Erythroblast (primary cell): ENCODE measurements at regions not wholly inside any gene's neighbourhood (a gene's known extent, or its start where the extent isn't known, plus 50 kb on each side); places are given as distances from the start of the nearest gene placed in this dataset.
"Not testable (repeated sequence)": the region's sequence is repeated elsewhere in the genome, so short reads cannot be mapped to it uniquely, and the experiment has no call there.

Experiments
- DNase-seq, 2 experiments: peaks; one replicate each; lab custom pipeline; 2025; lab: John Stamatoyannopoulos, UW
- GATA1 ChIP-seq: IDR thresholded peaks from 2 replicates; pipeline ENCODE4 v1.6.1; 2011; ENCODE audit warnings: low read depth, mild to moderate bottlenecking, control low read depth, low read length, moderate library complexity
- POLR2A ChIP-seq: IDR thresholded peaks from 2 replicates; pipeline ENCODE4 v1.6.1; 2011; ENCODE audit warnings: mild to moderate bottlenecking, low read length

DNA sequence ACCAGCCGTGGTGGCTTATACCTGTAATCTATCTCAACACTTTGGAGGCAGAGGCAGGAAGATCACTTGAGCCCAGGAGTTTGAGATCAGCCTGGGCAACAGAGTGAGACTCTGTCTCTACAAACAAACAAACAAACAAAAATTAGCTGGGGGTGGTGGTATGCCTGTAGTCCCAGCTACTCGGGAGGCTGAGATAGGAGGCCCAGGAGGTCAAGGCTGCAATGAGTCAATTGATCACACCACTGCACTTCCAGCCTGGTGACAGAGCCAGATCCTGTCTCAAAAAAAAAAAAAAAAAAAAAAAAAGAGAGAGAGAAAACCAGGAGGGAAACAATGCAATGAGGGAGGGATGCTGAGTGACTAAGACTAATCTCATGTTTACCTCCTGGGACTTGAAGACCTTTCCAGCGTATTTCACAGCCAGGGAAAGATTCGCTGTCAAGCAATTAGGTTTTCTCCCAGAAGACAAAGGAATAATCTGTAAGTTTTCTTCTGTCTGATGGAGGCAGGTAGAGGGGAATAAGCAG, 51.1 kb upstream of the MIER3 start:
- TF ChIP-seq POLR2A (no peak), GATA1 (no peak)
- DNase-seq, result no peak

DNA sequence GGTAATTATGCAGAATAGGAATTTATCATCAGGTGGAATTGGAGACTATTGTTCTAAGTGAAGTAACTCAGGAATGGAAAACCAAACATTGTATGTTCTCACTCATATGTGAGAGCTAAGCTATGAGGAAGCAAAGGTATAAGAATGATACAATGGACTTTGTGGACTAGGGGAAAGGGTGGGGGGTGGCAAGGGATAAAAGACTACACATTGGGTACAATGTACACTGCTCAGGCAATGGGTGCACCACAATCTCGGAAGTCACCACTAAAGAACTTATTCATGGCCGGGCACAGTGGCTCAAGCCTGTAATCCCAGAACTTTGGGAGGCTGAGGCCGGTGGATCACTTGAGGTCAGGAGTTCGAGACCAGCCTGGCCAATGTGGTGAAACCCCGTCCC, 51.6 kb upstream of the MIER3 start:
- DNase-seq, result not testable (repeated sequence)

DNA sequence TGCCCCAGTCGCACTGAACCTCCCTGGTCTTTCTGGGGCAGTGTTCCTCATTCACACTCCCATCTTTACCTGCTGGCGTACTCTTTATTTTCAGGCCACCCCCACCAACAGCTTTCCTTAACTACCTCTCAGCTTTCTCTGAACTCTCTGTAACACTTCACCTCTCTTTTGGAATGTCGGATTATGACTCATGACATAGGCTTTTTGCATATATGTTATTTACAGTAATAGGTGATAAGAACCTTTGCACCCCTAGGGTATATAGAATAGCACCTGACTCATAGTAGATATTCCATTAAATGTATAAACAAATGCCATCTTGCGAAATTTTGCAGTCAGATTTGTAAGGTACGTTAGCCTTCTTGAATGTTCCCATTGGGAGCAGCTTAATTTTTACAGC, 52.9 kb upstream of the MIER3 start:
- no peak for DNase-seq
- TF ChIP-seq POLR2A (no peak), GATA1 (no peak)

DNA sequence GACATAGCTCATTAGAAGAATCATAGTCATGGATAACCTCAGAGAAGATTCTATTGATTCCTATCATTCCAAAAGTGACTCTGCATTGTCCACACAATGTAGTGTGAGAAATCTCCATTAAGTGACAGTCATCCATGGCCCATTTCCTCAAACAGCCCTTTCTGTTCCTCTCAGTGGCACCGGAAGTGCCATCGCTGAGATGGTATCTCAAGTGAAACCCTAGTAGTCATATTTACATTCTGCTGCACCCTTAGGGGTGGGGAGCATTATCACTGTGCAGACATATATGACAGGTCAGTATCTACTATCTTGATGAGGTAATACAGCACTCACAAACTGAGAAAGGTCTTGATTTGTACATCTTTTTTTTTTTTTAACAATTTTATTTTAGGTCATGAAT, 55.4 kb upstream of the MIER3 start:
- DNase-seq, result no peak
- TF ChIP-seq POLR2A, result no peak
- no peak for TF ChIP-seq GATA1

DNA sequence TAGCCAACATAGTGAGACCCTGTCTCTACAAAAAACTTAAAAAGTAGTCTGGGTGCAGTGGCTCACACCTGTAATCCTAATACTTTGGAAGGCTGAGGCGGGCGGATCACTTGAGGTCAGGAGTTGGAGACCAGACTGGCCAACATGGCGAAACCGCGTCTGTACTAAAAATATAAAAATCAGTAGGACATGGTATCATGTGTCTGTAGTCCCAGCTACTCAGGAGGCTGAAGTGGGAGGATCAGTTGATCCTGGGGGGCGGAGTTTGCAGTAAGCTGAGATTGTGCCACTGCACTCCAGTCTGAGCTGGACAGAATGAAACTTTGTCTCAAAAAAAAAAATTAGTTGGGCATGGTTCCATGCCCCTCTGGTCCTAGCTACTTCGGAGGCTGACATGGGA, 57.9 kb upstream of the MIER3 start:
- no peak for DNase-seq
- TF ChIP-seq GATA1 (no peak), POLR2A (no peak)

DNA sequence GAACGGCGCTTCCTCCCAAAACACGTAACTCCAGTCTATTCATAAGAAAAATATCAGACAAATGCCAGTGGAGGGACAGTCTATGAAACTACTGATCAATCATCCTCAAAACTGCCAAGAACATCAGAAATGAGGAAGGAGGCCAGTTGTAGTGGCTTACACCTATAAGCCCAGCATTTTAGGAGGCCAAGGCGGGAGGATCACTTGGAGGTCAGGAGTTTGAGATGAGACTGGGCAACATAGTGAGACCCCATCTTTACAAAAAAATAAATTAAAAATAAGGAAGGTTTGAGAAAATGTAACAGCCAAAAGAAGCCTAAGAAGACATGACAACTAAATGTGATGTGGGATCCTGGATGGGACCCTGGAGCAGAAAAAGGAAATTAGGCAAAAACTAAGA, 58.9 kb upstream of the MIER3 start:
- no peak for TF ChIP-seq GATA1
- no peak for DNase-seq

DNA sequence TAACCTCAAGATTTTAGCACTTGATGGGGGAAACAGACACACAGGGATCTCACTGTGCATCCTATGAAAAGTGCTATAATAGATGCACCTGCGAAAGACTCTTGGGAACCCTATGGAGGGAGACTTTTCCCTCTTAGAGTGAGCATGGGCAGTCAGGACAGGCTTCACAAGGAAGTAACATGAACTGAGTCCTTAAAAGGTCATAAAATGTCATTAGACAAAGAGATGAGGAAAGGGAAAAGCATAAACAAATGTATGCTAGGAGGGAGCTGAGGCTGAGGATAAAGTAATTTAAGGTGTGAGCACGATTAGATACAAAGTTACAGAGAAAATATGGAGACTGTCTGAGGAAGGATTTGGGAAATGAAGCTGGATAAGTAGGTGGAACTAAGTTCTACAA, 60.6 kb upstream of the MIER3 start:
- TF ChIP-seq GATA1 (no peak), POLR2A (no peak)
- no peak for DNase-seq

DNA sequence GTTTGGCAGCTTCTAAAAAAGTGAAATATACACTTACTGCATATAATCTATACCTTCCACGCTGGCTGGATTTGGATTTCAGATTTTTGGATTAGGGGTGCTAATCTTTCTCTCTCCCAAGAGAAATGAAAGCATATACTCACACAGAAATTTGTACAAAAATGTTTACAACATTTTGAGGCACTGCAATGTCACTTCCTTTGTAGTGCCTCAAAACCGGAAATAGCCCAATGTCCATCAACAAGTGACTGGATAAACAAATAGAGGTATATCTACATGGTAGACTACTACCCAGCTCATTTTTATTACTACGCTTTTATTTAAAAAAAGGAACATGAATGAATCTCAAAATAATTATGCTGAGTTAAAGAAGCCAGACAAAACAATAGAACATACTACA, 74.0 kb upstream of the MIER3 start:
- DNase-seq, result no peak
- TF ChIP-seq POLR2A (no peak), GATA1 (no peak)

DNA sequence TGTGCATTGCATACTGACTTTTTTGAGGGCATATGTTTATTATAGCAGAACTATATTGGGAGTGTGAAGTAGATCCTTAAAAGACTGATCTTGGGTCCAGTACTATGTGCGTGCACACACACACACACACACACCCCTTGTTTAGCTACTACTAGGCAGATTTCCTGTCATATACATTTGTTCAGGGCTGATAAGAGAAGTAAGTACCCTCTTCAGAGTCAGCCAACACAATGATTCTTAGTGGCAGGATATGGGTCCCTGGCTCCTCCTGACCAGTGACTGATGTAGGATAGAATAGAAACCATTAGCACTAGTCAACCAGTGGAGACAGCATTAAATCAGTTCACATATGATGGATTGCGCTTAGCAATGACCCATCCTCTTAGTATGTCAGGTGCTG, 76.2 kb upstream of the MIER3 start:
- no peak for DNase-seq
- no peak for TF ChIP-seq POLR2A
- TF ChIP-seq GATA1, result no peak

DNA sequence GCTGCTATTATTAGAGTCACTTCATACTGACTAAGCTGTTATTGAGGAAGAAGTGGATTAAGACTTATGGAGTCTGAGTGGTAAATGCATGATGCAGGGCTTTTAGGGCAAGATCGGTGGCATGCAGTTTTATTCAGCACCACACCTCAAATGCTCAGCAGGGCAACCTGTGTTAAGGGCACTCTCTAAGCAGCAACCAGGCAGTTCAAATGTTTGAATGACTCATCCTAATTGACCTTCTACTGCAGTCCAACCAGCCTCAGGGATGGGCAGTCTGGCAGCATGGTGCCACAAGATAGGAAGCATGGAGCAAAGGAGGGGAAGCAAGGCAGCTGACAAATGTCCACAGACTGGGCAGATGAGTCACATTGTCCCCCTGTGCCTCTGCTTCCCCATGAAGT, 80.2 kb upstream of the MIER3 start:
- DNase-seq, result no peak
- TF ChIP-seq POLR2A (no peak), GATA1 (no peak)

DNA sequence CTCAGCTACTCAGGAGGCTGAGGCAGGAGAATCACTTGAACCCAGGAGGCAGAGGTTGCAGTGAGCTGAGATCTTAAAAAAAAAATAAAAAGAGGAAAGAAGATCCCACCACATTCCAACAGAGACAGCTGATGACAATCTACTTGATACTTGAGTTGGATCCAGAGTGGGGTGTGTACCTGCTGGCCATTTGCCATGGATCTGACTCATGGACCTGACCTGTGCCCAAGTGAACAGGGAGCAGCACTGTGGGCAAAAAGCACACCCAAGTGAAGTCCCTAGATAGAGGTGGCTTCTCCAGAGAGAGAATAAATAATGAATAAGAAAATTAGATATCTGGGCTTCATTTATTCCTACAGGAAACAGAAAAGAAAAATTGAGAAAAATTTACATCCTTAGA, 81.2 kb upstream of the MIER3 start:
- peak in 1 of 2 experiments; percentile 43 for DNase-seq
- TF ChIP-seq GATA1 (no peak), POLR2A (no peak)

DNA sequence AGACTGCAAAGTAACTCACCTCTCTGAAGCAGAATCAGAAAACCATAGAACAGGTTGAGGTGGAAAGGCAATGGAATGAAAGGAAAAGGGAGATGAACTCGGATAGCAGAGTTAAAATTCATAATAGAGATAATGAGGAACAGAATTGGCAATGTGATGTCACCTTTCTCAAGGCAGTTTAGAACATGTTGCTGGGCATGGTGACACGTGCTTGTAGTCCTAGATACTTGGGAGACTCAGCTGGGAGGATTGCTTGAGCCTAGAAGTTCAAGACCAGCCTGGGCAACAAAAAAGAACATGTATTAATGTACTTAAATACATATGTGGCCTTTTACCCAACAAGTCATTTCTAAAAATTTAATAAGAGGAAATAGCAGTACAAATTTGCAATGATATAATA, 81.6 kb upstream of the MIER3 start:
- TF ChIP-seq GATA1, result no peak
- TF ChIP-seq POLR2A, result no peak
- no peak for DNase-seq

DNA sequence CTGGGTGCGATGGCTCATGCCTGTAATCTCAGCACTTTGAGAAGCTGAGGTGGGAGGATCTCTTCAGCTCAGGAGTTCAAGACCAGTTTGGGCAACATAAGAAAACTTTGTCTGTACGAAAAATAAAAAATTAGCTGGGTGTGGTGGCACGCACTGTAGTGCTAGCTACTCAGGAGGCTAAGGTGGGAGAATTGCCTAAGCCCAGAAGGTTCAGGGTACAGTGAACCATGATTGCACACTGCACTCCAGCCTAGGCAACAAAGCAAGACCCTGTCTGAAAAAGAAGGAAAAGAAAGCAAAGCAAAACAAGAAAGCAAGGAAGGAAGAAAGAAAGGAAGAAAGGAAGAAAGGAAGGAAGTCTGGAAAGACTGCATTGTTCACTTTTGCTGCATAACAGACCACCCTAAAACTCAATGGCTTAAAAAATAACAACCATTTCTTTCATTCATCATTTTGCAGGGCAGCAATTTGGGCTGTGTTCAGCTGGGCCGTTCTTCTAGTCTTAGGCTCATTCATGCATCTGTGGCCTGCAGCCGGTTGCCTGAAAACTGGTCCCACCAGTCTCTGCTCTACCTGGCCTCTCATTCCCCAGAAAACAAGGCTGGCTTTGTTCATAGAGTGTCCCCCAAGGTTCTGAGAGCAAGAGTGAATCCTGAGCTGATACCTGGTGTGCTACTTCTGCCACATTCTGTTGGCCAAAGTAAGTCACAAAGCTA, 82.4 kb upstream of the MIER3 start:
- DNase-seq, result no peak
- TF ChIP-seq GATA1 (no peak), POLR2A (no peak)

DNA sequence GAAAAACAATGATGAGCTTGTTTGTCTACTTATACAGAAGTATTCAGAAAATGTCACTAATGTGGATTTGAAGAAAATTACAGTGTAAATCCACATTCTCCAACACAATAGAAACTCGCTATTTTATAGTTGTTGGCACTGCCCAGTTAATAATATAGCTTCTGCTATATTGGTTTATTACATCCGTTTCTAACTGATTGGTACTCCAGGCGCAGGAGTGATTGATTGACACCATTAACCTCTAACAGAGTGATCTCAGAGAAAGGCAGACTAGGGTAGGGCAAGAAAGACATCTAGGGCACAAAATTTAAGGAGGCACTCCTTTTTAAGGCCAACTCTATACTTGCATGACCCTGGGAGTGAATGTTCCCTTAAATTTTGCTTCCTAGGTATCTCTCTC, 84.0 kb upstream of the MIER3 start:
- TF ChIP-seq GATA1 (no peak), POLR2A (no peak)
- DNase-seq, result no peak

DNA sequence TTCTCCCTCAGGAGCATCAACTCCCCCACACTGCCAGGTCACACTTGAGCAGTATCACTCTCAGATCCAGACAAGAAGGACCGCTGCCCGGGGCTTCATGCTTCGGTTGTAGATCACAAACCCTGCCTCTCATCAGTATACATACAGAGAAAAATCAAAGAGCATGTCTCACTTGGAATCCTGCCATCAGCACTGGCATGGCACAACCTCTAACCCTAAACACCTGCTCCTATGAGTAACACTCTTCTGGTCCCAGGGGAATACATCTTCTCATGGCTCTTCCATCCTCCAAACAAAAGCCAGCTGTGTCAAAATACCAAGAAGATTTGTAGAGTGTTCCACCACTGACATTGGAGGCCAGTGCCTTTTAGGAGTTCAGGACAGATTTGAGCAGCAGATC, 84.8 kb upstream of the MIER3 start:
- no peak for DNase-seq
- TF ChIP-seq POLR2A, result no peak
- no peak for TF ChIP-seq GATA1

DNA sequence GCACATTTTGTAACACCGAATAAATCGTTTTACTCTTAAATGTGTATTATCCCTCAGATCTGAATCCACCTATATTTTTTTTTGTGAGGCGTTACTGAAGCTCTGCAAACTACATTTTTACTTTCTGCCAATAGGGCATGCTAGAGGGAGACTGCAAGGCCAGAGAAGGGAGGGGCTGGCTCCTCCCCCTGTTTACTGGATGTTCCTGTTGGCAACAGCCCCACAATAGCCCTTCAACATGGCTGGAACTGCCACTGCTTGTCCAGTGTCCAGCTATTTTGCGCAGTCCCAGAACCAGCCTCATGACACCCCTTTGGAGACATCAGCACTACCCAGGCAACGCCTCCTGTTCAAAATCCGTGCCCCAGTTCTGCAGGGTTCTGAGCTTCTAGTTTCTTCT, 85.4 kb upstream of the MIER3 start:
- DNase-seq, result peak; percentile 9 to 16
- TF ChIP-seq GATA1 (no peak), POLR2A (no peak)
